Epidermal melanocyte (primary cell): ENCODE measurements at regions not wholly inside any gene's neighbourhood (a gene's known extent, or its start where the extent isn't known, plus 50 kb on each side); places are given as distances from the start of the nearest gene placed in this dataset.

Experiments used
- DNase-seq: peaks from one replicate; pipeline ENCODE4 v3.0.0; 2011; ENCODE audit warnings: low spot score; ENCODE audit not compliant: insufficient read length

- DNase-seq: no peak
Observed at GRCh38 chr2:212711856-212712255, 173.3 kb upstream of the ERBB4 start.

GRCh38 chr2:212709280-212709679 is 170.7 kb upstream of the ERBB4 start:
- no peak for DNase-seq

GRCh38 chr2:212708355-212708754 is 169.8 kb upstream of the ERBB4 start:
- DNase-seq: no peak

GRCh38 chr2:212695426-212695825 is 156.8 kb upstream of the ERBB4 start:
- no peak for DNase-seq

- no peak for DNase-seq
Observed at GRCh38 chr2:212694398-212694797, 155.8 kb upstream of the ERBB4 start.

- no peak for DNase-seq
Observed at GRCh38 chr2:212692466-212692865, 153.9 kb upstream of the ERBB4 start.

- DNase-seq: peak; percentile 20
Observed at GRCh38 chr2:212686285-212686895, 147.8 kb upstream of the ERBB4 start.

- no peak for DNase-seq
Observed at GRCh38 chr2:212683346-212684097, 144.9 kb upstream of the ERBB4 start.

- DNase-seq: no peak
Observed at GRCh38 chr2:212682937-212683336, 144.3 kb upstream of the ERBB4 start.

GRCh38 chr2:212677466-212677865 is 138.9 kb upstream of the ERBB4 start:
- no peak for DNase-seq

GRCh38 chr2:212672186-212672585 is 133.6 kb upstream of the ERBB4 start:
- DNase-seq: no peak

GRCh38 chr2:212669761-212670160 is 131.2 kb upstream of the ERBB4 start:
- no peak for DNase-seq

- DNase-seq: no peak
Observed at GRCh38 chr2:212667751-212668316, 129.2 kb upstream of the ERBB4 start.

GRCh38 chr2:212665948-212666347 is 127.3 kb upstream of the ERBB4 start:
- DNase-seq: no peak

GRCh38 chr2:212659441-212659840 is 120.8 kb upstream of the ERBB4 start:
- no peak for DNase-seq

- no peak for DNase-seq
Observed at GRCh38 chr2:212649646-212650045, 111.0 kb upstream of the ERBB4 start.

GRCh38 chr2:212646698-212647366 is 108.2 kb upstream of the ERBB4 start:
- DNase-seq: no peak

GRCh38 chr2:212644195-212644837 is 105.7 kb upstream of the ERBB4 start:
- no peak for DNase-seq

GRCh38 chr2:212640428-212640827 is 101.8 kb upstream of the ERBB4 start:
- DNase-seq: no peak

- no peak for DNase-seq
Observed at GRCh38 chr2:212638694-212639093, 100.1 kb upstream of the ERBB4 start.

- no peak for DNase-seq
Observed at GRCh38 chr2:212628586-212628985, 90.0 kb upstream of the ERBB4 start.
